ENCODE measurements at regions not wholly inside any gene's neighbourhood (a gene's known extent, or its start where the extent isn't known, plus 50 kb on each side); places are given as distances from the start of the nearest gene placed in this dataset.
A peak's percentile ranks its signal among the peaks of the same experiment; 100 is the strongest.

GRCh38 chr2:61721382-61721781 is 132.5 kb downstream of the FAM161A start:
- DNase-seq: no peak

- no peak for DNase-seq
Observed at GRCh38 chr2:61720911-61721310, 132.9 kb downstream of the FAM161A start.

GRCh38 chr2:61718965-61719364 is 134.9 kb downstream of the FAM161A start:
- DNase-seq: no peak

- DNase-seq: no peak
Observed at GRCh38 chr2:61715506-61715905, 138.4 kb downstream of the FAM161A start.

- no peak for DNase-seq
Observed at GRCh38 chr2:61714210-61714609, 139.7 kb downstream of the FAM161A start.

- DNase-seq: no peak
Observed at GRCh38 chr2:61713457-61713856, 140.4 kb downstream of the FAM161A start.

GRCh38 chr2:61712060-61712459 is 141.8 kb downstream of the FAM161A start:
- DNase-seq: no peak

GRCh38 chr2:61710711-61711110 is 143.1 kb downstream of the FAM161A start:
- DNase-seq: no peak

GRCh38 chr2:61707984-61708852 is 145.6 kb downstream of the FAM161A start:
- DNase-seq: no peak

- DNase-seq: no peak
Observed at GRCh38 chr2:61705625-61706024, 148.2 kb downstream of the FAM161A start.

GRCh38 chr2:61704364-61704763 is 149.5 kb downstream of the FAM161A start:
- no peak for DNase-seq

- no peak for DNase-seq
Observed at GRCh38 chr2:61702088-61702467, 151.8 kb downstream of the FAM161A start.

- DNase-seq: no peak
Observed at GRCh38 chr2:61700464-61700863, 153.4 kb downstream of the FAM161A start.

GRCh38 chr2:61694312-61695274 is 156.4 kb upstream of the XPO1 start:
- DNase-seq: peak; percentile 86

GRCh38 chr2:61693744-61694143 is 155.6 kb upstream of the XPO1 start:
- no peak for DNase-seq

GRCh38 chr2:61690078-61690596 is 152.0 kb upstream of the XPO1 start:
- no peak for DNase-seq

- no peak for DNase-seq
Observed at GRCh38 chr2:61689568-61689967, 151.4 kb upstream of the XPO1 start.

- no peak for DNase-seq
Observed at GRCh38 chr2:61688369-61689334, 150.5 kb upstream of the XPO1 start.

GRCh38 chr2:61679096-61679495 is 140.9 kb upstream of the XPO1 start:
- no peak for DNase-seq

- no peak for DNase-seq
Observed at GRCh38 chr2:61677942-61678341, 139.8 kb upstream of the XPO1 start.

GRCh38 chr2:61677306-61677705 is 139.2 kb upstream of the XPO1 start:
- DNase-seq: no peak

- DNase-seq: no peak
Observed at GRCh38 chr2:61675204-61675603, 137.0 kb upstream of the XPO1 start.
